ENCODE measurements at regions not wholly inside any gene's neighbourhood (a gene's known extent, or its start where the extent isn't known, plus 50 kb on each side); places are given as distances from the start of the nearest gene placed in this dataset.

GRCh38 chr2:173750353-173750801 is 214.8 kb downstream of the SP3 start:
- TF ChIP-seq EZH2 (IDR thresholded peaks at IDR 0.05) (no peak), POLR2AphosphoS5 (IDR thresholded peaks at IDR 0.05; ENCODE audit: borderline replicate concordance, low read depth, low read length) (no peak), FOXP2 (optimal IDR thresholded peaks at IDR 0.05; ENCODE audit: control extremely low read depth, extremely low read length, insufficient read depth) (no peak)
